CD4-positive, alpha-beta T cell treated with Interleukin-15 for 4 hours (primary cell): ENCODE measurements at regions not wholly inside any gene's neighbourhood (a gene's known extent, or its start where the extent isn't known, plus 50 kb on each side); places are given as distances from the start of the nearest gene placed in this dataset.

Experiments used
- DNase-seq: peaks from one replicate; pipeline ENCODE4 v3.0.0-alpha.2; 2020; ENCODE audit warnings: low spot score

DNA sequence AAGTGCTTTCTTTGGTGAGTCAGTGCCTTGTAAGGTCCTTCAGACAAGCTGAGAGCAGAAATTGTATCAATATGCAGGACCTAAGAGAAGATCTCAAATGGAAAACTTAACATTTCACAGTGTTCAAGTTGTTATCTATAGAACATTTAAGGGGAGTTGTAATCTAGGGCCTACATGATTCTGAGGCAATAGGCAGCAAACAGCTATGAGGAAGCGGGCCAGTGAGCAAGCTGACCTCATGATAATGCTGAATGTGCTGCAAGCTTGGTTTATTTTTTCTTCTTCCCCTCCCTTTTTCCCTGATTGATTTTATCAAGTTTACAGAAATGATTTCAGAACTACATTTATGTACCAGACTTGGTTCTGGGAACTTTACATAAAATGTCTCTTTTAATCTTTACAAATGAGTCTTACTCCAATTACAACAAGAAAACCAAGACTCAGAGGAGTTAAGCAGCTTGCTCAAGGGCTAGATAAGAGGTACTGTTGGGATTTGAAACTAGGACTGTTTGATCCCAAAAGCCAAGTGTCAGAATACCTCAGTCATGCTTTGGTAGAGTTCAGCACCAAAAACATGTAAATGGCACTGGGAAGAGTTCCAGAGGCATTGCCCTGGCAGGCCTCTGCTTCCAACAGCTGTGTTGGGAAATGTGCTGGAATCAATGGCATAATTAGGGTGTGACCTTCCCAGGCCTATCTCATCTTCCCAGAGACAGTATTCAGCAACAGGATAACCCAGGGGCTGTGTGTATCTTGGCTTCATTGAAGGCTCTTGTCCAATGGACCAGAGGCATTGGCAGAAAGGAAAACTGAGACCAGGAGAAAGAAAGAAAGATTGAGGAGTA lies 130.1 kb downstream of the LRRC70 start:
- DNase-seq, result no peak

DNA sequence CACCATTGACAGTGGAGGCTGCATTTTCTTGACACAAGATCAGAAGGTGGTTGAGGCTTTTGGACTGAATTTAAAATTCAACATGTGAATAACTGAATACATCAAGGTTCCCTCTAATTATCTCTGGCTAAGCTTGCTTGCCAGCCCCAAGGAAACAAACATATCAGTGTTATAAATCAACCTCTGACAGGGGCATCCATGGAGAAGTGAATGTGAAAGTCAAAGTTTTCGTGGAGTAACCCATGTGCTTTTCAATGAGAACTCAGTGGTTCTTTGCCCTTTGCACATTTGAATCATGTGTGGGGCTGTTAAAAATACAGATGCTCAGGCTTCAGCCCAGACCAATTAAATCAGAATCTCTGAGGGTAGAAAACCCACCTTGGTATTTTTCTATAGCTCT lies 128.9 kb downstream of the LRRC70 start:
- no peak for DNase-seq

DNA sequence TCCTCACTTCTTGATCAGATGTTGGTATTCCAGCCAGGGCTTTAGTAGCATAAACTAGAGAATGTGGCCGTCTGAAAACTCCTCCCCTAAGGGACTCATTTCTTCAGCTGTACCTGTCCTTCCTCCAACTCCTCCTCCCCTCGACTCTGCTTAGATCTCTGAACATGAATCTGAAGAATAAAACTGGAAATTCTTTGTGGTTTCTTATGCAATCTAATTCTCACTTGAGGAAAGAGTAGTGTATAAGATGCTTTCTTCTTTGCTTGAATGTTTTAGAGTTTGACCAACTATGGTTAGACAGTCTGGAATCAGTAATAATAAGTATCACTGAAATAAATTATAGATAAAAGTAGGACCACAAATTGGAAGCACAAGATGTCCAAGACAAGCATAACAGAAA lies 128.5 kb downstream of the LRRC70 start:
- no peak for DNase-seq

DNA sequence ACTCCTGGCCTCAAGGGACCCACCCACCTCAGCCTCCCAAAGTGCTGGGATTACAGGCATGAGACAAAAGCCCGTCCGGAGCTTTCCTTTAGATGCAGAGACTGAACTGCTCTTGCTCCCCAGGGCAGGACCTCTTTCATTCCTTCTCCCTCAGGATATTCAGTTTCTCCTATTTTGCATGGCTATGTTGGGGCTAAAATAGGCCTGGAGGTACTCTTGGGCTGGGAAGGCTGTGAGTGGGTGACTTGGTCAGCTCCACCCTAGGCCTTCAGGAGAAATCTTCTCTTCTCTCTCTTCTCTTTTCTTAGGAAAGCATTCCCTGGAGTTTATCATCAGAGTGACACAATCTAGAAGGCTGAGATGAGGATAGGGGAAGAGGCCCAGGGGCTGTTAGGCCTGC lies 126.4 kb downstream of the LRRC70 start:
- no peak for DNase-seq

DNA sequence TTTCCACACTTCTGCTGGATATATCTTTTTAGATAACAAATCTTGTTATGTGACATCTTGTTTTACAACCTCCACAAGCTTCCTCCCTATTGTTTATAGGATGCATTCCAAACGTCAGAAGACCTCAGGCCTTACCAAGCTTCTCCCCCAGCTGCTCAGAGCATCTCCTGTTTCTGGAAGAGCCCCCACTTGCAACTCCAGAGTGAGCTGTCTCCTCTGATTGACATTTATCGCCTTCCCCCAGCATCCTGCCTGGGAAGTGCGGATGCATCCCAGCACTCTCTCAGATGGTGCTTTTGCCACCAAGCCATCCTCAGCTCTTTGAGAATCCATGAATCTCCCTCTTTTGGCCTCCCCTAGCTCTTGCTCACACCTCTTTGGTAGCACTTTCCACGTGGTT lies 123.5 kb downstream of the LRRC70 start:
- no peak for DNase-seq

DNA sequence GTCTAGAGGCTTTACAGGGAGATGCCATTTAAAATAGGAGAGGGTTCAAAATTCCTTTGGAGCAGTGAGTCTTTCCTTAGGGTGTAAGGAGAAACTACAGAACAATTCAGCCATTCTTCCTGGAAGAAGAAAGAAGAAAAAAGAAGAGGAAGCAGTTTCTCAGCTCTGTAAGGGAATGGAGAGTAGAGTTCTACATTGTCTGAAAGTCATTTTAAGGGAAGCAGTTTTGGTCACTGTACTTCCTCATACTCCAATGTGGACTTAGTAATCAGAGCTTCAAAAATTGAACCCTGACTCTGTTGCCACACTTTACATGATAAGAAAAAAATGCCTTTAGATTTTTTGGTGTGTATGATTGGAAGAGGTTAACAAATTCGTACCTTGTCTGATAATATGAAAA lies 122.4 kb downstream of the LRRC70 start:
- DNase-seq, result no peak

DNA sequence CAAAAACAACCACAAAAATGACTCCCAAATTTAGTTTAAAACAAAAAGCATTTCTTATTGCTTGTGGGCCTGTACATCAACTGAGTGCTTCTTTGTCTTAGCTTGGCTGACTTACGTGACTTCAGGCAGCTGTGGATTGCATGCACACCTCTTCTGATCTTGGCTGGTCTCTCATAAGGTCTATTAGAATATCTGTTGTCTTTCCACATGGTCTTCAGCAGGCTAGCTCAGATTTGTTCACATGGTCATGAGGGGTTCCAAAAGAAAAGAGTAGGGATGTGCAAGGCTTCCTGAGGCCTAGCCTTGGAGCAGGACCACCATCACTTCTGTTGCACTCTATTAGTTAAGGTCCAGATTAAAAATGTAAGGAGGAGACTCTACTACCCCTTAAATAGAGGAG lies 120.1 kb downstream of the LRRC70 start:
- DNase-seq, result no peak

DNA sequence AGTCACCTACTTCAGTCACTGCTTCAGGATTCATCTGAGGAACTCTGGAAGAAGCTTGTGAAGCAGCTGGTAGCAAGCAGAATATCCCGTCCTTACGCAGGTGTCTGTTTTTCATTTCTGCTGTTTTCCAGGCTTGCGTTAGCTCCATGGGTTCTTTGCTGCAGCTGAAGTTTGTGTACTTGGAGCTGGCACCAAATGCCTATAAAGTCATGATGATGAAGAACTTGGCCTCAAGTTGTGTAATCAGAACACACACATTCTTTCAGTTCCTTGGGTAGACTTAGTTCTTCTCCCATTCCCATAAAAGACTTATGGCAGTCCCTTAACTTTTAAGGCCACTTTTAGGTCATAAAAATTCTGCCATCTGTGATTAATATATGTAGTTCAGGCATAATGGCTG lies 116.7 kb downstream of the LRRC70 start:
- DNase-seq, result no peak

DNA sequence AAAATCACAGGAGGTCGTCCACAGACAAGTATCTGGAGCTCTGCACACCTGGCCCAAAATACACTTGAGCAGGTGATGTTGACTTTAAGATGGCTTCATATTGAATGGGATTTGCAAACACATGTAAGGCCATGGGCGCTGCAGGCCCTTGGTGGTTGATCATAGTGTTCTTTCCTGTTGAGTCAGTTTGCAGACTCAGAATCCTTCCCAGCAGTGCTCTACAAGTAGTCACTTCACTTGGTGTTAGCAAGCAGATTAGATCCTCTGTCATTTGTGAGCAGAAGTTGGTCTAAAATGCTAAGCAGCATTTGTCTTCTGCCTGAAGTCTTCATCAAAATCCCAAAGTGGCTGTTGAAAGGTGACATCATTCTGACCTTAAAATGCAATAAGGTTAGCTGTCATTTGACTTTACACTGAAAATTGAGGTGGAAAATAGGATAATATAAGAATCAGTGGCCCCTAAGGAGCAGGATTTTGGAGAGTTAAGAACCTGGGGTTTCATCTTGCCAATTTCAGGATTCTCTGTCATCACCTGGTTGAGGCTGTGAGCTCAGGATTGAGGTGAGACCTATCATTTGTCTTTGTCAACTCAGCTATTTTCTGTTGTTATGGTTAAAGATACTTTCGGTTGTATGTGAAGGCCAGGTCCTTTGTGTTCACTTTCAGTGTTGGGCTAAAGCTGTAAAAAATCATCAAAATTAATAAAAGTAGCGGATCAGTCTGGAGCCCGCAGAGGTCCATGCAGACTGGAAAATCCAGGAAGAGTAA lies 114.5 kb downstream of the LRRC70 start:
- DNase-seq, result no peak

DNA sequence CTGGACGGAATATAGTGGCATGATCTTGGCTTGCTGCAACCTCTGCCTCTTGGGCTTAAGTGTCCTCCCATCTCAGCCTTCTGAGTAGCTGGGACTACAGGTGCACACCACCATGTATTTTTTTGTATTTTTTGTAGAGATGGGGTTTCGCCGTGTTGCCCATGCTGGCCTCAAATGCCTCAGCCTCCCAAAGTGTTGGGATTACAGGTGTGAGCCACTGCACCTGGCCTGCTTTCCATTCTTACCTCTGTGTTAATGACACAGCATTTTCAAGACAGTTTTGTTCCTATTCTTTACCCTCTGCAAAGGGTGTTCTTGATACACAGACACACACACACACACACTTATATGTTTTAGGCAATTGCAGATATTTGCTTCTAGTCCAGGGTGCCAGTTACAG lies 113.3 kb downstream of the LRRC70 start:
- DNase-seq, result no peak

DNA sequence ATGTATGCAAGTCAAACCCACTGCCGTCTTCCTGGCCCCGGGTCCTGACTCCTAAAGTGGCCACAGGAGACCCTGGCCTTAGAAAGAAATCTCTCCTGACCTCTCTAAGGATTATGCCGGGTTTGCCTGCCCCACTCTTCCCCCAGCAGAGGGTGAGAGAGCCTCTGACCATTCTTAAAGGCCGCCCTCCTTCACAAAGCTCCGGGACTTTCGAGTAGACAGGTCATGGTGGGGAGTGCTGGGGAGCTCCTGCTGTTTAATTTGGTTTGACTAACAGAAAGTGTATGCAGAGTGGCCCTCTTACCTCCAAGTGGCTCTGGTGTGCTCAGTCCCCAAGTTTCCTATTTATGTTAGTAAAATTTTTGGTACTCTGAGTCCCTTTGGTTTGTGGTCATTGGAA lies 111.8 kb downstream of the LRRC70 start:
- no peak for DNase-seq

DNA sequence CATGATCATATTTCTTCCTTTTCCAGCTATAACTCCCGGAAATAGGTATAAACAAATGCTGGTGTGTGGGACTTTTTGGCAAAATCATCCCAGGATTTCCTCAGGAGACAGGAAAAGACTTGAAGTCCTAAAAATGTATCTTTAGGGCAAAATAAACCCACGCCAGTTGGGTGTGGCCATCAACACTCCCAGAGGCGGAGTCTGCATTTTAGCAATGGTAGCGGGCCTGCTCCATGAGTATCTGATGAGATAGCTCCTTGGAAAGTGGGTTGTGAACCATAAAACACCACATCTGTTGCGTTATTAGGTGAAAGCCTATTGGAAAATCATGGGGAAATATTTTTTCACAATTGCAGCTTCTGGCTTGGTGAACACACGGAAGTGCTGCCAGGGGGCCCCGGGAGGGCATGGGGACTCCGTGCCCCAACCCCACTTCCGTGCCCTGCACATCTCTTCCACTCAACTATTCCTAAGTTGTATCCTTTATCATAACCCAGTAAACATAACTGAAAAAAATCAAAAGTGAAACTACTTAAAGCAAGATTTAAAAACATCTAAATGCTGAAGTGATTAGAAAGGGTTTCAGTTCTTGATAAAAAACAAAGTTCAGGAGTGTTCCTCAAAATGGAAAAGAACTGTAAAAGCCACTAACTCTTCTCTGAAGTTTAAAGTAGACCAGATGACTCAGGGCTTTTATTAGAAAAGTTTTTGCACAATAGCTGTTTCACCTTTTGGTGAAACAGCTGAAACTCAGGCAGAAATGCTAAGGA lies 111.2 kb downstream of the LRRC70 start:
- no peak for DNase-seq

DNA sequence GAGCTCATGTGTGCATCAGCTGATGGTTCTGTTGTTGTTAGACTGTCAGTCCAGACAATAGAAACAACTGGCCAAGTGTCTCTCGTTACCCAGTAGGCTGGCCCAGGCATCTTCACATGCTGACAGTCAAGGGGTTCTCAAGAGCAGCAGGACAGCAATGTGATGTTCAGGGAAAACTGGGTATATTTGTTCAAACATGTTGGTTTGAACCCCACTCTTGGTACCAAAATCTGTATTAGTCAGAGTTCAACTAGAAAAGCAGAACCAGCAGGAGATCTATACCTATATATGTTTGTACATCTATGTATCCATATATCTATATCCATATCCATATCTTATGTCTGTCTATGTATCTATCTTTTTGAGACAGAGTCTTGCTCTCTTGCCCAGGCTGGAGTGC lies 108.1 kb downstream of the LRRC70 start:
- DNase-seq, result no peak

DNA sequence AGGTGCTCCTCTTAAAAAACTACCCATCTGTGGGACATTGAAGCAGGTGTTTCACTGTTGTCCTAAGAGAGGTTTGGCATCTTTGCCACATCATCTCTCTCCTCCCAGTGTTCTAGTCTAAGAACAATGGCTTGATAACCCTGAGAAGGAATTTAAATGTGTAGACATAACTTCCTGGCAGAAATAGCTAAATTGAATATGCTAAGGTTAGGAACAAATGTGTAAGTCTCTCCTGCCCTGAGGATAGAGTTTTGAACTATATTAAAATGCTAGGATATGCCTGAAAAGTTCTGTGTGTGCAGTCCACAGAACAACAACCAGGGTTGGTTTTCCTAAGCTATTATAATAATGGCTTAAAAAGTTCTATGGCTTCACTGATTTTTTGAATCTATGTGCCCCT lies 106.6 kb downstream of the LRRC70 start:
- DNase-seq, result no peak

DNA sequence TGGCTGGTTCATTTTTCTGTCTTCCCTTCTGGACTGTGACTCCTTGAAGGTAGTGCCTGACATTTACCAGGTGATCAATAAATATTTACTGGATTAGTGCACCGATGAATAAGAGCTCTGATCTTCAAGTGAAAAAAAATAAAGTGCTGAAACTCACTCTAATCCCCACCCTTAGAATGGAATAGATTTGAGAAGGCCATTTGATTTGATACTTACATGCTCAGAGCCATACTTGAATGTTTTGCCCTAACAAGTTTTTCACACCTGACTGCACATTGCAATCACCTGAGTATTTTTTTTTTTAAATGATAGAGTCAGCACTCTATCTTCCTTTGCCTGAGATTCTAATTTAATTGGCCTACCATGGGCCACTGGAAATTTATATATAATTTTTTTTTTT lies 105.7 kb downstream of the LRRC70 start:
- DNase-seq, result no peak

DNA sequence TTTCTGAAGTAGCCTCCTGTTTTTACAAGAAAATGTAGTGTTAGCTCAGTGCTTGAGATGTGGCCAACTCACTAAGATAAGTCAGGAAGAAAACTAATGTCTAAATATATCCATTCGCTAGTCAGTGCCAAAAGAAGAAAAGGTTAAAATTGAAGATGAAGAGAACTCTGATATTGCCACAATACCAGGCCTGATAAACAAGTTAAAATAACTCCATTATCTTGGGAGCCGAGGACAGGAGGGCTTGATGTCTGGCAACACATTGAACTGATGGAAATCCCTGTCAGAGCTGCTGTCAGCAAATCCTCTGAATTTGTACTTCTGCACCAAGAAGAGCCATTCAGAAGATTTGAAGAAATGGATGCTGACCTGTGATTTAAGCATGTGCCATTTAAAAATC lies 103.4 kb downstream of the LRRC70 start:
- no peak for DNase-seq

DNA sequence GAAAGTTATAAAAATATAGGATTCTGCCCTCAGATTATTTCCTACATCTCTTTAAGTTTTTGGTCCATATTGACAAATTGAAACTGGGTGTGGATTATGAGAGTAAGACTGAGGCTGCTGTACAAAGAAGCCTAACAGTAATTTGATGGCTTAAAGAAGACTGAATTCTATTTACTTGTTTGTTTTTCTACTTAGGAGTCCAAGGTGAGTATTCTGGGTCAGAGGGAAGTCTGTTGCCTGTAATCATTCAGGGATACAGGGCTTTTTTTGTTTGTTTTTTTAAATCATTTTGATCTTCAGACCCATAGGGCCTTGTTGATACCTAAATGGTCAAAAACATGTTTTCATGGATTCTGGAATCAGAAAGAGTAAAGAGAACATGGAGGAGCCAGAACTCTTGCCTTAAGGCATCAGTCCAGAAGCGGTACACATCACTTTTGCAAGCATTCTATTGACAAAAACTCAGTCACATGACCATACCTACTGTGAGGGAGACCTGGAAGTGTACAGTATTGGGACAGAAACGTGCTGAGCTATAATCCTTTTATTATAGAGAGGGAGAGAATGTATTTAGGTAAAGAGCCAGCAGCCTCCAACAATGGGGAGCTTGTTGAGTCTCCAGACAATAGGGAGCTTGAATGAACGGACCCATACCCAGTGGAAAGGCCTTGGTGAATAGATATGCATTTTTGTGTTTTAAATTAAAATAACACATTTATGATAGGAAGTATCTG lies 102.7 kb downstream of the LRRC70 start:
- DNase-seq, result no peak

DNA sequence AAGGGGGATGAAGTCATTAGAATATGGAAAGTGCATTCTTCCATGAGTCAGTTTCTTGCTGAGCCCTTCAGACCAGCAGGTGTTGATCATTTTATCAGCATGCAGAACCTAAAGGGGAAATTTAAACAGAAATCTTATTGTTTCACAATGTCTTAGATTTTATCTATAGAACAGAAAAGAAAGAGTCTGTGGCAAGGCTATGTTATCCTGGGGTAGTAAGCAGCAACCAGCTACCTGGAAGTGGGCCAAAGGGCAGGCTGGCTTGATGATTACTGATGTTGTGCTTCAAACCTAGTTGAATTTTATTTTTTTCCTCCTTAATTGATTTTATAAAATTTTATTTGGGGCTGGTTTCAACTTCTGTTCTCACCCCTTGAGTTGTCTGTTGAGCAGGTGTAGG lies 101.5 kb downstream of the LRRC70 start:
- DNase-seq, result no peak
